Activated CD4-positive, CD25-positive, alpha-beta regulatory T cell treated with anti-CD3 and anti-CD28 coated beads, Interleukin-2, amount 50 U/mL, for 72 hours (primary cell): ENCODE measurements at regions not wholly inside any gene's neighbourhood (a gene's known extent, or its start where the extent isn't known, plus 50 kb on each side); places are given as distances from the start of the nearest gene placed in this dataset.
"Not testable (repeated sequence)": the region's sequence is repeated elsewhere in the genome, so short reads cannot be mapped to it uniquely, and the experiment has no call there.

Source experiments
- DNase-seq: peaks from one replicate; pipeline ENCODE4 v3.0.0; 2021

- not testable (repeated sequence) for DNase-seq
Observed at GRCh38 chr4:17436047-17436749, 75.7 kb downstream of the QDPR start.

DNA sequence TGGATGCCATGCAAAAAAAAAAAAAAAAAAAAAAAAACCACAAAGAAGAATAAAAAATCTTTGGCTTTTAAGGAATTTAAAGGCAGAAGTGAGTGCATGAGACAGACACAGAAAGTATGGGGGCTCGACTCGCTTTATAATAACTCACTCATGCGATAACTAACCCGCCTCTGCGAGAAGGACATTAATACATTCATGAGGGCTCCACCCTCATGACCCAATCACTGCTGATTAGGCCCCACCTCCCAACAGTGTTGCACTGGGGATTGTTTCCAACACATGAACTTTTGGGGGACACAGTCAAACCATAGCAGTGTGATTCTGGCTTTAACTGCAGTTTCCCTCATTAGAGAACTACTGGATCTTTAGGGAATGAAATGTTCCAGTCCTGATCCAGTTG lies 78.1 kb downstream of the QDPR start:
- no peak for DNase-seq

DNA sequence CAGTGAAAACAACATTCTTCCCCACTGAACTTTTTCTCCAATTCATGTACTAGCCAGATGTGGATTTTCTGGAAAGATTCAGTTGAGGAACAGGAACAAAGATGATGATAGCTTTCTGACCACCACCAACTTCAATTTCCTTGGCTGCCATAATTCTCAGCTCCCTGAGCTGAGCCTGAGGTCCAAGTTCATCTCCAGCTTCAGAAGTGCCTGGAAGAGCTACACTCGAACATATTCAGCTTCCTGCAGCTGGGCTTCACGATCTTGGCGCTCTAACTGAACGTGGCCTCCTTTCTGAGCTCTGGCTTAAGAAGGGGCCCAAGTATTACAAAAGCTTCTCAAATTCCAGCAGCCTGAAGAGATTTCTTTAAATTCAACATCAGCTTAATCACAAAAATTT lies 83.9 kb downstream of the QDPR start:
- no peak for DNase-seq

DNA sequence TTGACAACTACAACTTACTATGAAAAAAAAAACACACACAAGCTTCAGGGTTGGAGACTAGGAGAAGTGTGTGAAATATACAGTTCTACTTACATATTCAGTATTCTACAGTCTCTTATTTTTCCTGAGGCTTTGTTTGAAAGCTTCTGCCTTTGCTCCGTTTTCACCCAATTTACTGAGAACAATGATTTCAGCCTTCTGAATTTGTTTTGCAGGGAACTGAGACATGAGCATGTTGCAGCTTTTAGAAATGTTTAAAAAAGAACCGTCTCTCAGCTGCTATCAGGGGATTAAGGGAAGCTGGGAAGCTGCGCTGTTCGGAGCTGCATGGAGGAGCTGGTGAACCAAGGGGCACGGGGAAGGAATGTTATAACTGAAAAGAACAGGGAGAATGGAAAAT lies 85.7 kb downstream of the QDPR start:
- DNase-seq, result no peak

DNA sequence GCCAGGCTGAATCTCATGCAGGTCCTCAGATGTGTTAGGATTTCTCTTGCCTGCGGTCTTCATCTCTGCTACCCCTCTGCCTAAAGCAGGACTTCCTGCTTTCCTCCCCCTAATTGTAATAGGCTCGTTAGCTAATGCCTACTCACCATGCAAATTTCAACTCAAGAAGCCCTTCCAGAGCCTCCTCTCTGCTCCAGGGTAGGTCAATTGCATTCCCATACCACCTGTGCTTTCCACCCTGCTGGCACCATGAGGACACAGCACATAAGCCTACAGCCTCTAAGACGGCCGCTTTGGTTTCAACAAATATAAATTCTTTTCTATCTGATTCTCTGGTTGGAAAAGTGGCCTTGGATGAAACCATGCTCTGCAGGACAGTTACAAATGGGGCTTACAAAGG lies 93.9 kb downstream of the QDPR start:
- DNase-seq, result no peak

DNA sequence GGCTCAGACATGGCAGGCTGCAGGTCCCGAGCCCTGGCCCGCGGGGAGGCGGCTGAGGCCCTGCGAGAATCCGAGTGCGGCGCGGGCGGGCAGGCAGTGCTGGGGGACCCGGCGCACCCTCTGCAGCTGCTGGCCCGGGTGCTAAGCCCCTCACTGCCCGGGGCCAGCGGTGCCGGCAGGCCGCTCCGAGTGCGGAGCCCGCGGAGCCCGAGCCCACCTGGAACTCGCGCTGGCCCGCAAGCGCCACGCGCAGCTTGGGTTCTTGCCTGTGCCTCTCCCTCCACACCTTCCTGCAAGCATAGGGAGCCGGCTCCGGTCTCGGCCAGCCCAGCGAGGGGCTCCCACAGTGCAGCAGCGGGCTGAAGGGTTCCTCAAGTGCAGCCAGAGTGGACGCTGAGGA lies 97.5 kb downstream of the QDPR start:
- no peak for DNase-seq

GRCh38 chr4:17400686-17401085 lies 111.2 kb downstream of the QDPR start:
- DNase-seq, result no peak

DNA sequence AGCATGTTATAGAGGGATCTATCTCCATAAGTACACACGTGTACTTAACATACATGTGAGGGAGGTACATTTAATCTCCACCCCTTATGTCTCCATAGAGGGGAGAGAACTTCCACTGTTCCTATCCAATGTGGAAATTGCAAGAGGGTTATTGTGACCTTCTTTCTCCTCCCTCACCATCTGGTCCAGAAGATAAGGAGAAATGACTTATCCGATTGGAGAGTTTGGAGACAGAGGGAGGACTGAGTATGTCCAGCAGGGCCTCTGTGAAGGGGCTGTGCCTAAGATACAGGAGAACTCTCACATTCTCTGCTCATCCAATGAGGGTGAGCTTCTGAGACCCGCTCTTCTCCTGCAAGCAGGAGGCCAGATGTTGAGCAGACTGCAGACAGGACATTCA lies 113.1 kb downstream of the QDPR start:
- no peak for DNase-seq

GRCh38 chr4:17398035-17398434 lies 113.9 kb downstream of the QDPR start:
- DNase-seq, result no peak

GRCh38 chr4:17397611-17398010 lies 114.3 kb downstream of the QDPR start:
- no peak for DNase-seq

- no peak for DNase-seq
Observed at GRCh38 chr4:17385403-17385802, 126.5 kb downstream of the QDPR start.

GRCh38 chr4:17380347-17380746 lies 131.5 kb downstream of the QDPR start:
- no peak for DNase-seq

- no peak for DNase-seq
Observed at GRCh38 chr4:17376205-17376604, 135.7 kb downstream of the QDPR start.

- DNase-seq, result no peak
Observed at GRCh38 chr4:17373666-17374065, 138.2 kb downstream of the QDPR start.

DNA sequence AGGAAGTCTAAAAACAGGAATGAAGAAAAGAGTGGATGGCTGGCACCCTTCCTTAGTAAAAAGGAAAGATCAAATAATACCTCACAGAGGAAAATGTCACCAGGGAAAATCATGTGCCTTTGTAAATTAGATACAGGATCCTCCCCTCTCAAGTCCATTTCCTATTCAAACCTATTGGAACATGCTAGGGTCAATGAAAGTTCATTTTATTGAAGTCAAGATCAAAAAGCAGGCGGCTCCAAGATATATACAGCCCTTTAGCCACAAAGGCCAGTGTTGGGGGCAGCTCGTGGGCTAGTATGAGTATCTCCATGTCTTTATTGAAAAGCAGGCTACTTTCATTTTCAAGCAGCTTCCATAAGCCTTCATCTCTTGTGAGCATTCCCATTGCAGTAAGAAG lies 141.1 kb downstream of the QDPR start:
- DNase-seq, result no peak

DNA sequence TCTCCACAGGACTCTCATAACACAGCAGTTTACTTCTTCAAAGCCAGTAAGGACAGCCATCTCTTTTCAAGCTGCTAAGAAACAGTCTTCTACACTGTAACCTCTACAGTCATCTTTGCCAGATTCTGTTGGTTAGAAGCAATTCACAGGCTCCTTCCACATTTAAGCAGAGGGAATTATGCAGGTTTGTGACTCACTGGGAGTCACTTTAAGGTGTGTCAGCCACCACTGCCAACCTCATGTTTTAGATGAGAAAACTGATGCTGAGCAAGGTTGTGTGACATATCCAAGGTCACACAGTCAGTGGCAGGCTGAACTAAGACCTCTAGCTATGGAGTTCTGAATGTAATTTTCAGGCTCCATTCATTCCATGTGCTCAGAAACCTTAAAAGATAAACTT lies 143.5 kb downstream of the QDPR start:
- no peak for DNase-seq

DNA sequence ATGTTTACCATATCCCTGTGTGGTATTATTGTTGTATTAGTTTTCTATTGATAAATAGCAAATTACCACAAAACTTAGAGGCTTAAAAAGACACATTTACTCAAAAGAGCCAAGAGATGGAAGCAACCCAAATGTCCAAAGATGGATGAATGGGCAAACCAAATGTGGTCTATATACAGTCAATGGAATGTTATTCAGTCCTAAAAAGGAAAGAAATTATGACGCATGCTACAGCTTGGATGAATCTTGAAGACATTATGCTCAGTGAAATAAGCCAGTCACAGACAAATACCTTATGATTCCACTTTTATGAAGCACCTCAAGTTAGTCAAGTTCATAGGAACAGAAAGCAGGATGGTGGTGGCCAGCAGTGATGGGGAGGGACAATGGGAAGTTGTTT lies 144.7 kb downstream of the QDPR start:
- DNase-seq, result no peak

DNA sequence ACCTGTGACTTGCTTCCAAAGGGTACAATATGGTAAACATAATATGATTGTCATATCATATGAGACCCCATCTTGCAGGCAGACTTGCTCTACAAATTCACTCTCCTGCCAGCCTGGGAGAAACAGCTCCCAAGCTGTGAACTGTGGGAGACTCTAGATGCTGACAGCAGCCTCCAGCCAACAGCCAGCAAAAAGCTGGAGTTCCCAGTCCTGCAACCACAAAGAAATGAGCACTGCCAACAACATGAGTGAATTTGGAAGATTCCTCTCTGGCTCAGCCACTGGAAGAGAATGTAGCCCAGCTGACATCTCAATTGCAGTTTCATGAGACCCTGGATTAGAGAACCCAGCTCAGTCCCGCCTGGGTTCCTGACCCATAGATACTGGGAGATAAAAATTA lies 145.4 kb downstream of the QDPR start:
- no peak for DNase-seq

GRCh38 chr4:17362430-17362829 lies 149.5 kb downstream of the QDPR start:
- no peak for DNase-seq

DNA sequence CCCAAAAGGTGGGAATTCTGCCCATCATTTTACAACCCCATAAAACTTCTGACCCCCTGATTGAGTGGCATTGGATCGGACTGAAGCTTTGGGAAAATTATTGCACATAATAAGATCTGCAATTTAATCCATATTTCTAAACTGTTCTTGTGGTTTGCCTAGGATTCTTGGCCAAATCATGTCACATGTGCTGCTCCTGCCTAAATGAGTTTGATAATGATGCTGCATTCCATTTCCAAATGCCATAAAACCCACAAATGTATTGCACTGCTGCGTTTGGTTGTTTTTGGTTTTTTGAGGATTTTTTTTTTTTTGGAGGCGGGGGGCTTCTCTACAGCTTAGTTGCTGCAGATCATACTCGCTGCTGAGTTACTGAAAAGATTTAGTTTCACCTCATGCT lies 153.6 kb downstream of the QDPR start:
- no peak for DNase-seq

DNA sequence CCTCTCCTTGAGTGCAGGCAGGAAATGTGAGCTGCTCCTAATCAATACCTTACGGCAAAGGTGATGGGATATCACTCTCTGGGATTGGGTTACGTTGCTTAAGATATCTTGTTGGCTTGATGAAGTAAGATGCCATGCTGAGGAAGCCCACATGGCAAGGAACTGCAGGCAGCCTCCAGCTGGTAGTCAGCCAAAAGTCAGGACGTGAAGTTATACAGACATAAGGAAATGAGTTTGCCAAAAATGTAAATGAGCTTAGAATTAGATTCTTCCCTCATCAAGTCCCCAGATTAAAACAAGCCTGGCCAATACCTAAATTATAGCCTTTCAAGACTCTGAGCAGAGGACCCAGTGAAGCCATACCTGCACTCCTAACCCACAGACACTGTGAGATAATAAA lies 155.0 kb downstream of the QDPR start:
- DNase-seq, result no peak

DNA sequence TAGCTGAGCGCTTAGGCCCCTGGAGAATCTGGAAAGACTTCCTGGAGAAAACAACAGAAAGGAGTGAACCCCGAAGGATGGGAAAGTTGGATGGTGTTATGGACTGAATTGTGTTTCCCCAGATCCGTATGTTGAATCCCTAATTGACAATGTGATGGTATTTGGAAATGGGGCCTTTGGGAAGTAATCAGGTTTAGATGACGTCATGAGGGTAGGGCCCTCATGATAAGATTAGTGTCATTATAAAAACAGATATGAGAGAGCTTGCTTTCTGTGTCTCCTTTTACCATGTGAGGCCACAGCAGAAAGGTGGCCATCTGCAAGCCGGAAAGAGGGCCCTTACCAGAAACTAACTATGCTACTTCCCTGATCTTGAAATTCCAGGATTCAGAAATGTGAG lies 159.5 kb downstream of the QDPR start:
- DNase-seq, result no peak

DNA sequence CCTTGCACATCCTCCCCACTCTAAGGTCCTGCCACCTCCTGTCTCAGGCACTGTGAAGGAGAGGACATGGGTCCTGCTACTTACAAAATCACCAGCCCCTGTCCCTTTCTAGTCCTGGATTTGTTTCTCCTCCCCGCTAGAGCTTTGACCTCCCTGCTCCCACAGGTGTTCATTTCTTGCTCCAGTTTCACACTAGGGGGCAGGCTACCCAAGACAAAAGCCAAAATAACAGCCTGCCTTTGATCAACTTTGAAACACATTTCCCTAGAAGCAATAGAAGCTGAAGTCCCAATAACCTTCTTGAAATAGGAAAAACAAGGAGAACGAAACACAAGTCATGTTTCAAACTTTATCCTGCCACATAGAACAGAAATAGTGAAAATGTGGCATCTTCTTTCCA lies 164.4 kb downstream of the QDPR start:
- DNase-seq, result no peak

DNA sequence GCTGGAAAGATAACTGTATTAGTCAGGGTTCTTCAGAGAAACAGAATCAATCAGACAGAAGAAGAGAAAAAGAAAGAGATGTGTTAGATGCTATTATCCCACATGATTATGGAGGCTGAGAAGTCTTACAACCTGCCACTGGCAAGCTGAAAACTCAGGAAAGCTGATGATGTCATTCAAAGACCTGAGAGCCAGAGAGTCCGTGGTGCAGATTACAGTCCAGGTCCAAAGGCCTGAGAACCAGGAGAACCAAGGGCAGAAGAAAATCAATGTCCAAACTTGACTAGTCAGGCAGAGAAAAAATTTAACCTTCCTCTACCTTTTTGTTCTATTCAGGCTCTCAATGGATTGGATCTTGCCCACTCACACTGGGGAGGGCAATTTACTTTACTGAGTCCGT lies 172.5 kb downstream of the QDPR start:
- no peak for DNase-seq

- DNase-seq, result no peak
Observed at GRCh38 chr4:17336986-17337385, 174.9 kb downstream of the QDPR start.

- peak; percentile 56 for DNase-seq
Observed at GRCh38 chr4:17336524-17336961, 175.3 kb downstream of the QDPR start.
